GM12878 (cell line): ENCODE measurements at regions not wholly inside any gene's neighbourhood (a gene's known extent, or its start where the extent isn't known, plus 50 kb on each side); places are given as distances from the start of the nearest gene placed in this dataset.
A peak's percentile ranks its signal among the peaks of the same experiment; 100 is the strongest.

Experiments
- ATF7 ChIP-seq: fragments of 450-650 bp; IDR thresholded peaks from 2 replicates; pipeline ENCODE4 v1.6.1; 2016; ENCODE audit warnings: low read depth, mild to moderate bottlenecking
- CBX3 ChIP-seq: fragments of 200-600 bp; sonication (generic); IDR thresholded peaks from 2 replicates; pipeline ENCODE4 v1.6.1; 2016; ENCODE audit warnings: low read depth, borderline replicate concordance
- CHD4 ChIP-seq: fragments of 200-600 bp; sonication (generic); IDR thresholded peaks from 2 replicates; pipeline ENCODE4 v1.6.1; 2016; ENCODE audit warnings: mild to moderate bottlenecking
- ESRRA ChIP-seq: IDR thresholded peaks from 2 replicates; pipeline ENCODE4 v1.6.1; 2012; ENCODE audit warnings: mild to moderate bottlenecking, low read length, improper control_type of control experiment
- GATAD2B ChIP-seq: fragments of 450-650 bp; conservative IDR thresholded peaks from 2 replicates; pipeline ENCODE4 v1.6.1; 2017; ENCODE audit warnings: low read depth, mild to moderate bottlenecking, moderate library complexity
- HDGF ChIP-seq: fragments of 450-650 bp; IDR thresholded peaks from 2 replicates; pipeline ENCODE4 v1.6.1; 2016; ENCODE audit warnings: antibody characterized with exemption
- IKZF1 ChIP-seq: fragments of 450-650 bp; conservative IDR thresholded peaks from 2 replicates; pipeline ENCODE4 v1.6.1; 2017; ENCODE audit warnings: antibody characterized with exemption, mild to moderate bottlenecking
- IKZF2 ChIP-seq, 2 experiments: fragments of 450-650 bp; IDR thresholded peaks; 2 replicates each; pipeline ENCODE4 v1.6.1; 2017; ENCODE audit warnings: mild to moderate bottlenecking in 2 of 2, moderate library complexity in 2 of 2
- NFIC ChIP-seq: IDR thresholded peaks from 2 replicates; pipeline ENCODE4 v1.6.1; 2012; ENCODE audit warnings: low read depth, mild to moderate bottlenecking, inconsistent platforms, low read length, moderate library complexity
- NR2F1 ChIP-seq: fragments of 450-650 bp; conservative IDR thresholded peaks from 2 replicates; pipeline ENCODE4 v1.6.1; 2017; ENCODE audit warnings: mild to moderate bottlenecking
- PKNOX1 ChIP-seq: fragments of 450-650 bp; IDR thresholded peaks from 2 replicates; pipeline ENCODE4 v1.6.1; 2016; ENCODE audit warnings: mild to moderate bottlenecking
- POU2F2 ChIP-seq: IDR thresholded peaks from 3 replicates; pipeline ENCODE4 v1.6.1; 2011; ENCODE audit warnings: low read depth, mild to moderate bottlenecking, low read length, borderline replicate concordance
- RAD21 ChIP-seq: IDR thresholded peaks from 2 replicates; pipeline ENCODE4 v1.6.1; 2011; ENCODE audit warnings: mild to moderate bottlenecking, low read depth, low read length, moderate library complexity; ENCODE audit not compliant: insufficient read depth
- RB1 ChIP-seq: fragments of 450-650 bp; formaldehyde crosslinking; IDR thresholded peaks from 2 replicates; pipeline ENCODE4 v1.6.1; 2017; ENCODE audit warnings: mild to moderate bottlenecking, borderline replicate concordance
- RCOR1 ChIP-seq: conservative IDR thresholded peaks from 2 replicates; pipeline ENCODE4 v1.6.1; 2012; ENCODE audit warnings: low read depth, low read length, improper control_type of control experiment
- RELB ChIP-seq: fragments of 450-650 bp; IDR thresholded peaks from 2 replicates; pipeline ENCODE4 v1.6.1; 2017; ENCODE audit warnings: low read depth, mild to moderate bottlenecking, moderate library complexity
- RFX5 ChIP-seq: IDR thresholded peaks from 2 replicates; pipeline ENCODE4 v1.6.1; 2011; ENCODE audit warnings: low read depth, low read length, improper control_type of control experiment
- SMARCA5 ChIP-seq: fragments of 450-650 bp; IDR thresholded peaks from 2 replicates; pipeline ENCODE4 v1.6.1; 2017; ENCODE audit warnings: mild to moderate bottlenecking
- SPI1 ChIP-seq: IDR thresholded peaks from 2 replicates; pipeline ENCODE4 v1.6.1; 2011; ENCODE audit warnings: low read depth, mild to moderate bottlenecking, low read length, moderate library complexity, borderline replicate concordance; ENCODE audit not compliant: insufficient read depth
- TAF1 ChIP-seq: IDR thresholded peaks from 2 replicates; pipeline ENCODE4 v1.6.1; 2011; ENCODE audit warnings: mild to moderate bottlenecking, low read depth, low read length, borderline replicate concordance
- YY1 ChIP-seq: IDR thresholded peaks from 2 replicates; pipeline ENCODE4 v1.6.1; 2011; ENCODE audit warnings: low read depth, mild to moderate bottlenecking, low read length
- ZNF24 ChIP-seq: fragments of 450-650 bp; IDR thresholded peaks from 2 replicates; pipeline ENCODE4 v1.6.1; 2017; ENCODE audit warnings: antibody characterized with exemption, mild to moderate bottlenecking
- TF ChIP-seq, protein P1 (sequence below): IDR thresholded peaks from 2 replicates; pipeline ENCODE4 v1.6.1; 2011; ENCODE audit warnings: borderline replicate concordance, low read depth, mild to moderate bottlenecking, moderate library complexity, low read length; ENCODE audit not compliant: insufficient read depth, poor library complexity, severe bottlenecking
- TF ChIP-seq, protein P2 (sequence below): fragments of 450-650 bp; IDR thresholded peaks from 2 replicates; pipeline ENCODE4 v1.6.1; 2016; ENCODE audit warnings: mild to moderate bottlenecking

DNA sequence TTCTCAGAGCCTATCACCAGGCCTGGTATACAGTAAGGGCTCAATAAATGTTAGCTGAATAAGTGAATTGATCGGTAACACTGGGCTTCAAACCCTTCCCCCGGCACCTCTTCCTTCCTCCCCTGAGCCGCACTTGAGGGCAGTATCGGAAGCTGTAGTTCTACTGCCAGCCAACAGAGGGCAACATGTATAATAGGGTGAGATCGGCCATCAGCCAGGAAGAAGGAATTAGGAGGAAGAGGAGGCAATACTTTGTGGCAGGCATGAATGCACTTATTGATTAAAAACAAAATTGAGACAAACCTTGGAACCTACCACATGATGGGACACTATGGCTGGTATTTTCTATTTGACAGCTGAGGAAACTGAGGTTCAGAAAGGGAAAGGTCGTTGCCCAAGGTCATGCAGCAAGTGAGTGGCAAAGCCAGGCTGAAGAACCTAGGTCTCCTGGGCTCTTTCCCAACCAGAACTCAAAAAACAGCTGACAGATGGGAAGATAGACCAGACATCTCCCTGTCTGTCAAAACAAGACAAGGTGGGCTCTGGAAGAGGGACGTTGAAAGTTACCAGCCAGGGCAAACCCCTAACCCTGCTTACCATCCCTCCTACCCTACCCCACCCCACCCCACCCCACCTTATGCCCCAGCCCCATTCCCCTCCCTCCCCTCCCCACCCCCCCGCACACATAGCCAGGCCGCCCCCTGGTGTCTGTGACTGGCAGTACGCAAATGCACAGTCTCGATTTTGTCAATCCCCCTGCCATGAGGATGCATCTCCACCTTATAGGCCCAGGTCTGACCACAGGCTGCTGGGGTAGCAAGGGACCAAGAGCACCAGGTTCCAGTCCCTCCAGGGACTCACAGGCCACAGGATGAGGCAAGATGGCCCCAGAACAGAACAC is 107.3 kb upstream of the RUNX3 start (continued):
- TF ChIP-seq, protein P1, sequence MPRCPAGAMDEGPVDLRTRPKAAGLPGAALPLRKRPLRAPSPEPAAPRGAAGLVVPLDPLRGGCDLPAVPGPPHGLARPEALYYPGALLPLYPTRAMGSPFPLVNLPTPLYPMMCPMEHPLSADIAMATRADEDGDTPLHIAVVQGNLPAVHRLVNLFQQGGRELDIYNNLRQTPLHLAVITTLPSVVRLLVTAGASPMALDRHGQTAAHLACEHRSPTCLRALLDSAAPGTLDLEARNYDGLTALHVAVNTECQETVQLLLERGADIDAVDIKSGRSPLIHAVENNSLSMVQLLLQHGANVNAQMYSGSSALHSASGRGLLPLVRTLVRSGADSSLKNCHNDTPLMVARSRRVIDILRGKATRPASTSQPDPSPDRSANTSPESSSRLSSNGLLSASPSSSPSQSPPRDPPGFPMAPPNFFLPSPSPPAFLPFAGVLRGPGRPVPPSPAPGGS, result no peak
- no peak for TF ChIP-seq SPI1
- peak; percentile 42; the same call in 1 of the 2 replicates for TF ChIP-seq GATAD2B
- TF ChIP-seq ATF7, result no peak
- no peak for TF ChIP-seq TAF1
- TF ChIP-seq POU2F2, result 0 out of 3 replicates have a peak, but pooled peaks have one; percentile 47
- TF ChIP-seq NR2F1, result 0 out of 2 replicates have a peak, but pooled peaks have one; percentile 47
- TF ChIP-seq CHD4, result no peak
- peak; percentile 84 for TF ChIP-seq YY1
- TF ChIP-seq PKNOX1, result peak; percentile 54
- no peak for TF ChIP-seq RFX5
- TF ChIP-seq RAD21, result peak; percentile 74
- TF ChIP-seq IKZF2 (IDR thresholded peaks at IDR 0.05), result peak; percentile 49 to 51; a peak in 2 of 4 replicates
- peak; percentile 48 for TF ChIP-seq IKZF1
- TF ChIP-seq RELB, result peak; percentile 49; the same call in 1 of the 2 replicates
- 0 out of 2 replicates have a peak, but pooled peaks have one; percentile 29 for TF ChIP-seq RB1
- no peak for TF ChIP-seq RCOR1
- TF ChIP-seq ESRRA, result peak; percentile 94; the same call in 1 of the 2 replicates
- TF ChIP-seq NFIC, result no peak
- TF ChIP-seq CBX3, result no peak
- peak; percentile 80 for TF ChIP-seq ZNF24
- TF ChIP-seq HDGF, result 0 out of 2 replicates have a peak, but pooled peaks have one; percentile 10
- TF ChIP-seq SMARCA5, result peak; percentile 85; the same call in 1 of the 2 replicates
- TF ChIP-seq, protein P2, sequence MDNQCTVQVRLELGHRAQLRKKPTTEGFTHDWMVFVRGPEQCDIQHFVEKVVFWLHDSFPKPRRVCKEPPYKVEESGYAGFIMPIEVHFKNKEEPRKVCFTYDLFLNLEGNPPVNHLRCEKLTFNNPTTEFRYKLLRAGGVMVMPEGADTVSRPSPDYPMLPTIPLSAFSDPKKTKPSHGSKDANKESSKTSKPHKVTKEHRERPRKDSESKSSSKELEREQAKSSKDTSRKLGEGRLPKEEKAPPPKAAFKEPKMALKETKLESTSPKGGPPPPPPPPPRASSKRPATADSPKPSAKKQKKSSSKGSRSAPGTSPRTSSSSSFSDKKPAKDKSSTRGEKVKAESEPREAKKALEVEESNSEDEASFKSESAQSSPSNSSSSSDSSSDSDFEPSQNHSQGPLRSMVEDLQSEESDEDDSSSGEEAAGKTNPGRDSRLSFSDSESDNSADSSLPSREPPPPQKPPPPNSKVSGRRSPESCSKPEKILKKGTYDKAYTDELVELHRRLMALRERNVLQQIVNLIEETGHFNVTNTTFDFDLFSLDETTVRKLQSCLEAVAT, result no peak; the same call in 1 of the 2 replicates
